Esophagus (tissue), 2 donors: ENCODE measurements at regions not wholly inside any gene's neighbourhood (a gene's known extent, or its start where the extent isn't known, plus 50 kb on each side); places are given as distances from the start of the nearest gene placed in this dataset.

Experiments
- H3K27ac ChIP-seq, 2 donors: one replicate each; pipeline ENCODE4 v1.5.1; 2013; ENCODE audit warnings: low read depth in 2 of 2, mild to moderate bottlenecking in 2 of 2, inconsistent platforms in 1 of 2, low read length in 1 of 2, moderate library complexity in 1 of 2
- H3K27me3 ChIP-seq, 2 donors: one replicate each; pipeline ENCODE4 v1.6.1; 2013; ENCODE audit warnings: low read length in 2 of 2, control low read depth in 1 of 2, mild to moderate bottlenecking in 1 of 2; ENCODE audit not compliant: insufficient read depth in 2 of 2, control insufficient read depth in 1 of 2
- H3K36me3 ChIP-seq, 2 donors: one replicate each; pipeline ENCODE4 v1.6.1; 2013; ENCODE audit warnings: low read length in 1 of 2; ENCODE audit not compliant: control insufficient read depth in 2 of 2, insufficient read depth in 2 of 2
- H3K4me1 ChIP-seq, 2 donors: one replicate each; pipeline ENCODE4 v1.6.1; 2013; ENCODE audit warnings: low read length in 1 of 2; ENCODE audit not compliant: control insufficient read depth in 2 of 2, insufficient read depth in 2 of 2
- H3K4me3 ChIP-seq, 2 donors: one replicate each; pipeline ENCODE4 v1.5.1; 2013; ENCODE audit warnings: low read length in 2 of 2, mild to moderate bottlenecking in 2 of 2, low read depth in 1 of 2, moderate library complexity in 1 of 2
- H3K9me3 ChIP-seq, 2 donors: one replicate each; pipeline ENCODE4 v1.6.1; 2013; ENCODE audit warnings: mild to moderate bottlenecking in 2 of 2, low read depth in 1 of 2, low read length in 1 of 2, moderate library complexity in 1 of 2; ENCODE audit not compliant: control insufficient read depth in 2 of 2, insufficient read depth in 1 of 2
- WGBS, 2 donors: extraction: QIAGEN DNeasy Blood & Tissue Kit; methylation state at CpG; one replicate each; pipeline ENCODE4 v1.1.7; 2013; 5-methylcytosine and 5-hydroxymethylcytosine counted together
- donor health status: healthy with polysubstance abuse.
- donor health status: Bipolar disorder and iron deficiency.

DNA sequence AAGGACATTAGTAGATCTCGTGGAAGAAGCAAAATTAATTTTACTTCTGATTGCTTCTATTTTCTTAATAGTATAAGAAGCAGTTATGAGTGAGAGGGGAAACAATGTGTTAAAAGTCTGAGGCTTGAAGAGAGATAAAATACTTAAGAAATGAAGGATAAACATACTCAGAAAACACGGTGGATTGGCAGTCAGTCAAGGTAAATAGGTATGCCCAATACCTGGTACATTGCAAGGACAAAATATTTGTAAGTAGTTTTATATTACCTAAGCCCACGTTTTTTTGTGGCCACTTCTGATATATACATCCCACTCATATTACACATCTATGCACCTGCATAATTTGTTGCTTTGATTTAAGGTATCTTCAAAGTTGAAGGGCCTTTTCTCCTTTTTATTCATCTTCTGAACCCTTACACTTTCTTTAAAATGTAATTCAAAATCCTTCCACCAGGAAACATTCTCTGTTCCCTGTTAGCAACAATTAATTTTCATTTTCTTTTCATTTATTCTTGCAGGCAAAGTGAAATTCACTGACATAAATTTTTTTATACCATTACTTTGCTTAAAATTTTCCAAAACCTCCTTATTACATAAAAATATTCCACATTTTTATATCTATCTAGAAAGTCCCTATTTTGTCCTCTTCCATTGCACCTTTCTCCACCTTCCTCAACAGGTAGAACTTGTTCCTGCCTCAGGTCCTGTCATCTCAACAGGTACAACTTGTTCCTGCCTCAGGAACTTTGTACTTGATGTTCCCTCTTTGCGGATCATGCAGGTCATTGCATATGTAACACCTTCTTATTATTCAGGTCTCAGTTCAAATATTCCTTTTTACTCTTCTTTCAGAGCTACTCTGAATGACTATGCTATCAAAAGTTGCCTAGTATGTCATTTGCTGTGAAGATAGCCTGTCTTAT, 755.7 kb upstream of the ALCAM start:
- Histone ChIP-seq H3K4me3 (no peak overlapping the region), H3K9me3 (no peaks in the 10 kb centered on the region), H3K27me3 (no peaks in the 10 kb centered on the region), H3K4me1 (no peaks in the 10 kb centered on the region), H3K27ac (no peak overlapping the region), H3K36me3 (no peaks in the 10 kb centered on the region)
- WGBS, 2 donors = 42 to 48% methylated on average over 4 of the region's 4 CpGs

DNA sequence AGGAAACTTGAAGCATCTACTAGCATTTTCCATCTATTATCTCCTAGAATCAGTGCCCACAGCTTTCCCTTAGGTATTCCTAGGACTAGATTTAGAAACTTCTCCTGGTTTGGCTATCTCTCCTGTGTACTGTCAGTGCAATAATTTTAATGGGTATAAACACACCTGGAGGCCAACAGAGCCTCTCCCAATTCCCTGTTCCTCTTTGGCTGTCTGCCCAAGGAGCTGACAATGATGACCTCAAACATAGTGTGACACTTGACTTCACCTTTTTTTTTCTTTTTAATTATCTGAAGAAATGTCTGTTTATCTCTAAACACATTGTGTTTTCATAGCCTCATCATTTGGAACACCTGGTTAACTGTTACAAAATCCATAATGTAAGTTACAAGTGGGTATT, 754.5 kb upstream of the ALCAM start:
- no peaks in the 10 kb centered on the region for H3K36me3 ChIP-seq
- H3K4me3 ChIP-seq = no peak overlapping the region
- no peaks in the 10 kb centered on the region for H3K9me3 ChIP-seq
- H3K27me3 ChIP-seq = no peaks in the 10 kb centered on the region
- H3K4me1 ChIP-seq = no peaks in the 10 kb centered on the region
- no peak overlapping the region for H3K27ac ChIP-seq

DNA sequence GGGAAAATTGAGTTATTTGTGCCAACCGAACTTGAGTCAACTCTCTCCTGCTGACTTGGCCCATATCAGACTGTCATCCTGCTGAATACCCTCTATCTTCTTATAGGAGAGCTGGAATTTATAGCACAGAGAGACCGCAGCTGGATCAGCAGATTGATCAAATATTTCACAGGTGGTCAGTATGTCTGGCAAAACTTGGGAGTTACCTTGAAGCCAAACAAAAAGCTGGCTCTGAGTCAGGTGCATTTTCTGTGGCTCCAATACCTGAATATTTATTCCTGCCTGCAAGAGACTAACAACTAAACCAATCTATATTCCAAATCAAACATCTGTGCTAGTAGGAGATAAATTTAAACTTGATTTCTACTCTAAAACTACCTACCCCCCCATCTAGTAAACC, 752.1 kb upstream of the ALCAM start:
- Histone ChIP-seq H3K4me1 (no peaks in the 10 kb centered on the region), H3K4me3 (no peak overlapping the region), H3K9me3 (no peaks in the 10 kb centered on the region), H3K36me3 (no peaks in the 10 kb centered on the region), H3K27ac (no peak overlapping the region), H3K27me3 (no peaks in the 10 kb centered on the region)
- 65 to 87% methylated on average over 2 of the region's 2 CpGs for WGBS, 2 donors

DNA sequence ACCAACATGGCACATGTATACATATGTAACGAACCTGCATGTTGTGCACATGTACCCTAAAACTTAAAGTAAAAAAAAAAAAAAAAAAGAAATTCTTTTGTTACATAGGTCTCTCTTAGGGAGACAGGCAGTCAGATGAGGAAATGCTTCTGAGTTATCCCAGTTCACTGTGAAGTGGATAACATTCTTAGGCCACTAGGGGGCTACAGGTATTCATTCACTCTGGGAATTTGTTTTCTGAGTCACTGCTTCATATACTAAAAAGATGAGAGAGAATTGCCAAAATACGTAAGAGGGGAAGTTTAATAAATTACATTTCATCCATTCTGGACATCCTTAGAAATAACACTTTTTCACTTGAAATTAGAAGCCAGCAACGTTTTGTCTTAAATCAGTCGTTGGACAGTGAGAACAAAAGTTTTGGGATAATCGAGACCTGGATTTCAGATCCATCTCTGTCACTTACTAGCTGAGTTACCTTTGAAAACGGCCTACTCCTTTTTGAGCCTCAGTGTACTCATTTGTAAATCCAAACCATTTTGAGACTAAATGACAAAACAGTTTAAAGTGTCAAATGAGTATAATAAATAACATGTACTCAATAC, 738.4 kb upstream of the ALCAM start:
- no peaks in the 10 kb centered on the region for H3K27me3 ChIP-seq
- H3K36me3 ChIP-seq = no peaks in the 10 kb centered on the region
- 49% methylated on average over 6 of the region's 6 CpGs for whole genome bisulfite sequencing, 2 donors
- H3K4me1 ChIP-seq = no peaks in the 10 kb centered on the region
- H3K27ac ChIP-seq = no peak overlapping the region
- no peak overlapping the region for H3K4me3 ChIP-seq
- H3K9me3 ChIP-seq = peaks cover 0 to 5% of the 10 kb centered on the region in 2 donors

DNA sequence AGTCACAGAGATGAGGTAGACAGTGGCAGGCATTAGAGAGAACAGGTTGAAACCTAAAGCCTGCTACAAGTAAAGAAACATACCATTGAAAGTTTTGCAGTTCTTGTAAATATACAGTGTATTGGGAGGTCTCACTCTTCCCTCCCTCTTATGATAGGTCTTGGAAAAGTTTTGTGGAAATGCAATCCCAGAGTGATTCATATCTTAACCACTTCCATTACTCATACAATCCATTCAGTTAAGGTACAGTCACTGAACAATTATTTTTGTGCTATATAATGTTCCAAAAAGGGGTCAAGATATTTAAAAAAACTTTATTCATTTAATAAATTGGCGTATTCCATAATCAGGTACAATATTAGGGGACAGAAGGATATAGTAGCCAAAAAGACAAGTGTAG, 737.7 kb upstream of the ALCAM start:
- no peaks in the 10 kb centered on the region for H3K27me3 ChIP-seq
- H3K4me3 ChIP-seq = no peak overlapping the region
- peaks cover 0 to 5% of the 10 kb centered on the region in 2 donors for H3K9me3 ChIP-seq
- H3K27ac ChIP-seq = no peak overlapping the region
- no peaks in the 10 kb centered on the region for H3K4me1 ChIP-seq
- WGBS, 2 donors = 45 to 51% methylated on average over 1 of the region's 1 CpG
- H3K36me3 ChIP-seq = no peaks in the 10 kb centered on the region

DNA sequence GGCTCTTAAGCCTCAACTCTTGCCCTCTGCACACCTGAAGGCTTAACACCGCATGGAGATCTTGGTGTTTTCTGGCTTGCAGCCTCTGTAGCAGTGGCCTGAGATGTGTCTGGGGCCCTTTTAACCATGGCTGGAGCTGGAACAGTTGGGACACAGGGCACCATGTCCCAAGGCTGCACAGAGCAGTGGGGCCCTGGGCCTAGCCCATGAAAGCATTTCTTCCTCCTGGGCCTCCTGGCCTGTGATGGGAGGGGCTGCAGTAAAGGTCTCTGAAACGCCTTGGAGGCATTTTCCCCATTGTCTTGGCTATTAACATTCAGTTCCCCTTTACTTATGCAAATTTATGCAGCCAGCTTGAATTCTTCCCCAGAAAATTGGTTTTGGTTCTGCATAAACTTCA, 735.5 kb upstream of the ALCAM start:
- Histone ChIP-seq H3K36me3 (no peaks in the 10 kb centered on the region), H3K4me1 (no peaks in the 10 kb centered on the region), H3K4me3 (no peak overlapping the region), H3K9me3 (peaks cover 0 to 5% of the 10 kb centered on the region in 2 donors), H3K27me3 (no peaks in the 10 kb centered on the region), H3K27ac (no peak overlapping the region)
- WGBS, 2 donors = 73 to 76% methylated on average over 2 of the region's 2 CpGs

DNA sequence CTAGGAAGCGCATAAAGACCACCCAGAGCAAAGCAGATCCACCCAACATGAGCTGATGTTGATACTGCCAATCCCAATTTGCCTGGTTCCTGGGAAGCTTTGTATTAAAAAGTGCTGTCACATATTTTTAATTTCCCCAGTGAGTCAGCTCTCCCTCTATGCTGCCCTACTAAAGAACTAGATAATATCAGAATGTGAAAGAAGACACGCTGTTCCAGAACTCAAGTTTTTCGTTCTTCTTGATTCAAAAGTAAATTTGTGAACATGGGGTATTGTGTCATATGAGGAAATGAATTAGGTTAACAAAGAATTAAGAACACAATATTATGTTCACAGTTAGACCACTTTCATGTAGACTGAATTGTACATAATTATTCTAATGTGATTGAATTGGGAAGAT, 734.2 kb upstream of the ALCAM start:
- Histone ChIP-seq H3K9me3 (peaks cover 0 to 5% of the 10 kb centered on the region in 2 donors), H3K27ac (no peak overlapping the region), H3K4me3 (no peak overlapping the region), H3K36me3 (no peaks in the 10 kb centered on the region), H3K27me3 (no peaks in the 10 kb centered on the region), H3K4me1 (no peaks in the 10 kb centered on the region)
- 90 to 94% methylated on average over 3 of the region's 3 CpGs for WGBS, 2 donors

DNA sequence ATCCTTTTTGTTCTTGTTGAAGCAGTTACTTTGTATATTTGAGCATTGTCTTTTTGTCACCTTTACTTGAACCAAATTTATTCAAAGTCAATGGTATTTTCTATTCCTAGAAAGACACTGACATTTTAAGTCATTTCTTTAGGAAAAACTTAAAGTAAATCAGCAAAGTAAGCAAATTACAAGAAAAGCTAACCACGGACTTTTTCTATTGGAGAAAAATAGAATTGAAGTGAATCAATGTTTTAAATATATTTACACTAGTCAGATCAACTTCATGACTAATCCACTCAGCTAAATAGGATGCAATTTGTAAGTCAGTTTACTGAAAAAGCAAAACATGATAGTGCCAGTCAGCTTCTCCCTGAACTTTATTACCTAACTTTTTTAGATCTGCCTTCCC, 733.8 kb upstream of the ALCAM start:
- H3K27ac ChIP-seq = no peak overlapping the region
- peaks cover 0 to 5% of the 10 kb centered on the region in 2 donors for H3K9me3 ChIP-seq
- H3K27me3 ChIP-seq = no peaks in the 10 kb centered on the region
- H3K4me3 ChIP-seq = no peak overlapping the region
- H3K4me1 ChIP-seq = no peaks in the 10 kb centered on the region
- H3K36me3 ChIP-seq = no peaks in the 10 kb centered on the region
- 72 to 78% methylated on average over 1 of the region's 1 CpG for WGBS, 2 donors

DNA sequence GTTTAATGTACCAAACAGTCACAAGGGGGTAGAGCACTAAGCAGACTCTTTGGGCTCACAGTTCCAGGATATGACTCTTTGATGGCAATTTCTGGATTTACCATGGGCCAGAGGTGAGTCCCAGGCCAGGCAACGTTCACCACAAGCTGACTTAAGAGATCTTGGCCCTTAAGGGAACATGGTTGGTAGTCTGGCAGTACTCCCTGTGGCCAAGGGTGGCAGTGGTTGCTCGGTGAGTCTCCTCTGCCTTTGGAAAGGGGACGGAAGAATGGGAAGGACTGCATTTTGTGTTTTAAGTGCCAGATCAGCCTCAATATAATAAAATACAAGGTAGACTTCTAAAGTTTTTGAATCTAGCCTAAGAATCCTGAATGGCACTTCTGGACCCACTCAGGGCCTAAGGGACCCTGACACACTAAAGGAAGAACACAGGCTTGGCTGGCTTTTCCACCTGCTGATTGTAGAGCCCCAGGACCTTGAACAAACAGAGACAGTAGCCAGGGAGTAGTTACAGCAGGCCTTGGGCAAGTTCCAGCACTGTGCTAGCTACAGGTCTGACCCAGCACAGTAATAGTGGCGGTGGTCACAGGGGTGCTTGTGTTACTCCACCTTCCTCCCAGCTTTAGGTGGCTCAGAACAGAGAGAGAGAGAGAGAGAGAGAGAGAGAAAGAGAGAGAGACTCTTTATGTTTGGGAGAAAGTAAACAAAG, 730.7 kb upstream of the ALCAM start:
- Histone ChIP-seq H3K36me3 (no peaks in the 10 kb centered on the region), H3K9me3 (peaks cover 0 to 3% of the 10 kb centered on the region in 2 donors), H3K4me3 (no peak overlapping the region), H3K27ac (no peak overlapping the region), H3K4me1 (no peaks in the 10 kb centered on the region), H3K27me3 (no peaks in the 10 kb centered on the region)
- 74 to 82% methylated on average over 4 of the region's 4 CpGs for WGBS, 2 donors
